Activated CD4-positive, alpha-beta T cell treated with anti-CD3 and anti-CD28 coated beads for 24 hours (primary cell): ENCODE measurements at regions not wholly inside any gene's neighbourhood (a gene's known extent, or its start where the extent isn't known, plus 50 kb on each side); places are given as distances from the start of the nearest gene placed in this dataset.

Experiments
- DNase-seq, 2 donors: peaks; one replicate each; pipeline ENCODE4 v3.0.0-alpha.2; 2020; ENCODE audit warnings: low read depth in 2 of 2

DNA sequence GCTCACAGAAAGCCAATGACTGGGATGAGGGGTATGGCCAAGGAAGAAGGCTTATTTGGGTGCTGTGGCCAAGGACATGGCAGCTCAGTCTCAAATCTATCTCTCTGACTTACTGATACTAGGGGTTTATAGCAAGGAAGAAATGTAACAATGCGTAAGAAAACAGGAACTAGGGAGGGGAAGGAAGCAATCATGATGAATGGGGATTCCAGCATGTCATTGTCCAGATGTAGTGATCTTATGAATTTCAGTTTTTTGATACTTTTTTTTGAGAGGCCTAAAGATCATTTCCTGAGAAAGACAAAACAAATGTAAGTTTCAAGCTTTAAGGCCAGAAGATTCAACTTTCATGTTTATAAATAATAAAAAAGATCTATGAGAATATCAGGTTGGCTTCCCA lies 298.6 kb upstream of the FAM98A start:
- no peak for DNase-seq

DNA sequence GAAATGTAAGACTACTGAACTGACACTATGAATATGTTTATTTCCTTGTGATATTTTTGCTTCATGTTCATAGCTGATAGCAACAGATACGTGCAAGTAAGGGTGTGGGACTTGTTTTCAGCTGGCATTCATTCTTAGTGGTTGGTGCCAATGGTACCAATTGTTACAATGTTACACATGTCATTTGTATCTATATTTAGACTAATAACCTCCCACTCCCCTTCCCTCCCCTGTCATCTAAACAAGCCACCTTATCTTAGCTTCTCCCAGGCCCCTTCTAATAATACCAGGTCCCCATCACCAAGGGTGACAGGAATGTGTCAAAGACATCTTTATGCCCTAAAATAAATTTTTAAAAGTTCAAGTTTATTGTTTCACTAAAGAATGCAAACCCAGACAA lies 294.7 kb upstream of the FAM98A start:
- no peak for DNase-seq

GRCh38 chr2:33891616-33892015 lies 292.5 kb upstream of the FAM98A start:
- DNase-seq = no peak

DNA sequence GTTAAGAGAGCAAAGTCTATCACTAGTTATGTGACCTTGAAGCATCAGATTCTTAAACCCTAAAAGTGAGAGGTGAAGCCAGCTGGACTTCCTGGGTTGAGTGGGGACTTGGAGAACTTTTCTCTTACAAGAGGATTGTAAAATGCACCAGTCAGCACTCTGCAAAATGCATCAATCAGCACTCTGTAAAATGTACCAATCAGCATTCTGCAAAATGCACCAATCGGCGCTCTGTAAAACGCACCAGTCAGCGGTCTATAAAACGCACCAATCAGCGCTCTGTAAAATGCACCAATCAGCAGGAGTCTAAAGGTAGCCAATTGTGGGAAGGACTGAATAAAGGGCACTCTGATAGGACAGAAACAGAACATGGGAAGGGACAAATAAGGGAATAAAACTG lies 291.6 kb upstream of the FAM98A start:
- DNase-seq = no peak

DNA sequence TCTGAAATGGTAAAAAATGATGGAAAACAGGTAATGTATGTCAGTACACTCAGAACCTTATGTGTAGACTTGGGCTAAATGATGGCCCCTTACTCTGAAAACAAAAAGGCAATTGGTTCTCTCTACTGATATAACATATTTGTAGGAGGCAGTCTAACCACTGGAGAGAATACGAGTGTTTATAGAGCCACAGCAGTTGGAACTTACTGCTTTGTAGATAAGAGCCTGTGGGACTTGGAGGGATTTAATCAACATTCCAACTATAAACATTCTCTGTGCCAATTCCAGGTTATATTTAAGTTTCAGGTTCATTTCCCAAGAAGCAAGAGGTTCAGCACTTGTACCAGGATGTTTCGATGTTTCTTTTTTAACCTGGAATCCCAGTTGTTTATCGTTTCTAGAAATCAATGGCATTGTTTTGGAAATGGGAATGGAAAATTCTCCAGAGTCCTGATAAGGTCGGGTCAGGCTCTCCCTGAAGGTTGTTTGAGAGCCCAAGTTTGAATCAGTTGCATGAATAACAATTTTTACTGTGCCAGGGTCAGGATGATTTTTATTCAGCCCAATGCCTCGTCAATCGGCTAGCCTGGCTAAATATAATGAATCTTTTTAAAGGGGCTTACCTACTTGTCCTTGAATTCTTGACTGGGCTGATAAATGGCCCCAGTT lies 278.4 kb upstream of the FAM98A start:
- no peak for DNase-seq

- no peak for DNase-seq
Observed at GRCh38 chr2:33873076-33873605, 274.0 kb upstream of the FAM98A start.

GRCh38 chr2:33859811-33860461 lies 260.8 kb upstream of the FAM98A start:
- DNase-seq = no peak

DNA sequence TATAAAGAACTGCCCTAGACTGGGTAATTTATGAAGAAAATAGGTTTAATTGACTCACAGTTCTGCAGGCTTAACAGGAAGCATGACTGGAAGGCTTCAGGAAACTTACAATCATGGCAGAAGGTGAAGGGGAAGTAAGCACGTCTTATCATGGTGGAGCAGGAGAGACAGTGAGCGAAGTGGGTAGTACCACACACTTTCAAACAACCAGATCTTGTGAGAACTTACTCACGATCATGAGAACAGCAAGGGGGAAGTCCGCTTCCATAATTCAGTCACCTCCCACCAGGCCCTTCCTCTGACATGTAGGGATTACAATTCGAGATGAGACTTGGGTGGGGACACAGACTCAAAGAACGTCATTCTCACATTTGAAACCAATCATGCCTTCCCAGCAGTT lies 260.1 kb upstream of the FAM98A start:
- no peak for DNase-seq

- no peak for DNase-seq
Observed at GRCh38 chr2:33848486-33848885, 249.4 kb upstream of the FAM98A start.

DNA sequence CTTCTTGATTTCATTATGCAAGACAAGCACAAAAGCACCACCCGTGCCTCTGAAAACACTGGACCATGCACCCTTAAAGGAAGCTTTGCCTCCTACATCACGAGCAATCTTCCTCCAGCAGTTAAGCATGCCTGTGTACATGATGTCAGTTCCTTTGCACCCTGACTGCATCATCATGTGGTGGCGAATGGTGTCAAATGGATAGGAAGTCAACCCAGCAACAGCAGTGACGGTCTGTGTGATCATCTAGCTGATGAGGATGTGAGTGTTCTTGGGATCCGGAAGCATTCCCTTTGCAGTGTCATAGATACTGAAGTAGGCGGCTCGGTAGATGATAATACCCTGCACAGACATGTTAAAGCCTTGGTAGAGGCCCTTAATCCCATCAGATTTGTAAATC lies 240.7 kb upstream of the FAM98A start:
- DNase-seq = no peak

GRCh38 chr2:33836628-33837027 lies 237.5 kb upstream of the FAM98A start:
- DNase-seq = no peak

DNA sequence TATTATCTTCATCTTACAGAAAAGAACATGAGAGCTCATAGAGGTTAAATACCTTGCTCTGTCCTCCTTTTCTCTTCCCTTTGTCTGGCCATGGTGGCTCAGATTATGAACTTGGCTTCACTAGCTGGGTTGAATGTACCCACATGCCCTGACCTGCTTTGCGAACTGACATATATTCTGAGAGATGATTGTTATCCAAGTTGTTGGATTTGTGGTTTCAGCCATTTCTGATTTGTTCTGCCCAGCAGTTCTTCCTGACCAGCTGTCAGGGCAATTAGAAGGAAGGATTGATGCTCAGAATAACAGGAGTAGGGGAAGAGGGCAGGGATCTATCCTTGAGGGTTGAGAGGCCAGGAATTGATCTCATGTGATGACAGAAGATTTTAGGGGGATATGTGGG lies 236.8 kb upstream of the FAM98A start:
- DNase-seq = no peak

DNA sequence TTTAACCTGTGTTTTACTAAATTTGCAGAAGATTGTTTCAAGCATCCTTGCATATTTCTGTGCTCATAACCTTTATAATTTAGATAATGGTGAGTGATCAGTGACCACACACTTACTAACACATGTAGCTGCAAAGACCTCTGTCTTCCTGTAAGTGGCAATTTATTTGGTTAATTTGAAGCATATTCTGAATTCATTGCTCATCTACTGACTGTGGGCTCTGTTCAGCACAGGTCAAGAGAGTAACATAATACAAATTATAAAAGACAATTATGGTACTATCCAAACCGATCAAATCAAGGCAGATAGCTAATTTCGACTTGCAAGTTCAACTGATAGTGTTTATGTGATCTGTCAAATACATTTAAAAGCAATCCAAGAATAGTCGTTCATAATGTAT lies 223.9 kb upstream of the FAM98A start:
- no peak for DNase-seq

GRCh38 chr2:33812707-33813106 lies 213.6 kb upstream of the FAM98A start:
- no peak for DNase-seq

- no peak for DNase-seq
Observed at GRCh38 chr2:33810046-33810835, 211.1 kb upstream of the FAM98A start.

- no peak for DNase-seq
Observed at GRCh38 chr2:33806041-33806440, 206.9 kb upstream of the FAM98A start.

- DNase-seq = no peak
Observed at GRCh38 chr2:33804155-33804554, 205.1 kb upstream of the FAM98A start.

DNA sequence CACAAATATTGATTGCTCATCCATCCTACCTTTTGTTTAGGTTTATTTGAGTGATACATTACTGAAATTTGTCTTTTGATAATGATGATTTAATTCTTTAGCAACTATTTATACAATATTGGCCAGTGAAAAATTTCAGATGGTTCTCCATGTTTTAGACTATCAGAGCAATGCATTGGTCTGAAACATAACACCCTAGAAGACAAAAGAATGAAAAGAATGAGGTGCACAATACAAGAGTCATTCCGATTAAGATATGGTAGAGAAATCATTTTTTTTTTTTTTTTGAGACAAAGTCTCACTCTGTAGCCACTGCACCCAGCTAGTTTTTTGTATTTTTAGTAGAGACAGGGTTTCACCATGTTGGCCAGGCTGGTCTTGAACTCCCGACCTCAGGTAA lies 197.4 kb upstream of the FAM98A start:
- no peak for DNase-seq

- no peak for DNase-seq
Observed at GRCh38 chr2:33791625-33792024, 192.5 kb upstream of the FAM98A start.

- no peak for DNase-seq
Observed at GRCh38 chr2:33788044-33788443, 188.9 kb upstream of the FAM98A start.

GRCh38 chr2:33786881-33787280 lies 187.8 kb upstream of the FAM98A start:
- no peak for DNase-seq

DNA sequence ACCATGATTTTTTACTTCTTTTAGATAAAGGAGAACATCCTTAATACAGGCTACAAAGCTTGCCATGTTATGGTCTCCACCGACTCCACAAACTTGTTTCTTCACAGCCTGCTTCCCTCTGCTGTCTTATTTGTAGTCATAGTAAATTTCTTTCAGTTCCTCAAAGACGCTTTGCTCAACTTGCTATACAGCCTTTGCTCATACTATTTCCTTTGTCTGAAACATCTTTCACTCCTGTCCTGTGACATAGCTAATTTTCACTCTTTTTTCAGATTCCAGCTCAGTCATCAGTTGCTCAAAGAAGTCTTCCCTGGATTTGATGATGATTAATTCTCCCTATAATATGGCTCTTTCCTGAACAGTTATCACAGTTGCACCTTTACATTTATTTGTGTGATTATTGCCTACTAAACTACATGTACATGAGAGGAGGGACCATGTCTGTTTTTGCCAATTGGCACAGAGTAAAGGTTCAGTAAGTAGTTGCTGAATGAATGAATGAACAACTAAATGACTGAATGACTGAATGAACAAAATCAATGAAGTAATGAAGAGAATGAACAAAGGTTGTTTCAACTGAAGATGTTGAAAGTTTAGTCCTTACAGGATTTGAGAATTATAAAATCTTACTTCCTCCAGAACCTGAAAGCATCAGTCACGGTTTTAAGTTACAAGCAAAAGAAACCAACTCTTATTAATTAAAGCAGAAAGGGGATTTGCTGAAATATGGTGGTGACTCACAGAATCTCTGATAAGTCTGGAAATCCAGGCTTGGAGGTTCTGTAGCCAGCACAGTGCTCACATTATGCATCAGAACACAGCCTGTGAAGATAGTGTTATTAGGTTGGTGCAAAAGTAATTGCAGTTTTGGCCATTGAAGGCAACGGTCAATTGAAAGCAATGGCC lies 186.4 kb upstream of the FAM98A start:
- no peak for DNase-seq
